Parathyroid adenoma (tissue), 2 donors: ENCODE measurements at regions not wholly inside any gene's neighbourhood (a gene's known extent, or its start where the extent isn't known, plus 50 kb on each side); places are given as distances from the start of the nearest gene placed in this dataset.

Experiments used
- H2AFZ ChIP-seq: fragments of 300-600 bp; sonication (generic); one replicate; pipeline ENCODE4 v1.7.0; 2017; ENCODE audit warnings: antibody characterized with exemption, mild to moderate bottlenecking
- H3K27ac ChIP-seq: fragments of 300-600 bp; sonication (generic); one replicate; pipeline ENCODE4 v1.7.0; 2017
- H3K27me3 ChIP-seq: fragments of 300-600 bp; sonication (generic); one replicate; pipeline ENCODE4 v1.7.0; 2017; ENCODE audit warnings: low read length; ENCODE audit not compliant: control insufficient read depth, insufficient read depth
- H3K36me3 ChIP-seq: fragments of 300-600 bp; sonication (generic); one replicate; pipeline ENCODE4 v1.7.0; 2017; ENCODE audit warnings: low read length; ENCODE audit not compliant: control insufficient read depth, insufficient read depth
- H3K4me1 ChIP-seq: fragments of 300-600 bp; sonication (generic); one replicate; pipeline ENCODE4 v1.7.0; 2017; ENCODE audit warnings: control low read depth
- H3K4me2 ChIP-seq: fragments of 300-600 bp; sonication (generic); one replicate; pipeline ENCODE4 v1.7.0; 2017; ENCODE audit warnings: low read length
- H3K4me3 ChIP-seq: fragments of 300-600 bp; sonication (generic); one replicate; pipeline ENCODE4 v1.7.0; 2017; ENCODE audit warnings: low read depth, low read length
- H3K79me2 ChIP-seq: fragments of 300-600 bp; sonication (generic); one replicate; pipeline ENCODE4 v1.7.0; 2017; ENCODE audit warnings: control low read depth
- H3K9ac ChIP-seq: fragments of 300-600 bp; sonication (generic); one replicate; pipeline ENCODE4 v1.7.0; 2017; ENCODE audit warnings: mild to moderate bottlenecking
- H3K9me3 ChIP-seq: fragments of 300-600 bp; sonication (generic); one replicate; pipeline ENCODE4 v1.7.0; 2017; ENCODE audit warnings: low read length; ENCODE audit not compliant: control insufficient read depth
- TF ChIP-seq, protein P1 (sequence below): fragments of 300-600 bp; sonication (generic); IDR thresholded peaks from one replicate; pipeline ENCODE4 v1.7.0; 2017; ENCODE audit warnings: antibody characterized with exemption, mild to moderate bottlenecking
- donor health status: primary hyperparathyroidism.

DNA sequence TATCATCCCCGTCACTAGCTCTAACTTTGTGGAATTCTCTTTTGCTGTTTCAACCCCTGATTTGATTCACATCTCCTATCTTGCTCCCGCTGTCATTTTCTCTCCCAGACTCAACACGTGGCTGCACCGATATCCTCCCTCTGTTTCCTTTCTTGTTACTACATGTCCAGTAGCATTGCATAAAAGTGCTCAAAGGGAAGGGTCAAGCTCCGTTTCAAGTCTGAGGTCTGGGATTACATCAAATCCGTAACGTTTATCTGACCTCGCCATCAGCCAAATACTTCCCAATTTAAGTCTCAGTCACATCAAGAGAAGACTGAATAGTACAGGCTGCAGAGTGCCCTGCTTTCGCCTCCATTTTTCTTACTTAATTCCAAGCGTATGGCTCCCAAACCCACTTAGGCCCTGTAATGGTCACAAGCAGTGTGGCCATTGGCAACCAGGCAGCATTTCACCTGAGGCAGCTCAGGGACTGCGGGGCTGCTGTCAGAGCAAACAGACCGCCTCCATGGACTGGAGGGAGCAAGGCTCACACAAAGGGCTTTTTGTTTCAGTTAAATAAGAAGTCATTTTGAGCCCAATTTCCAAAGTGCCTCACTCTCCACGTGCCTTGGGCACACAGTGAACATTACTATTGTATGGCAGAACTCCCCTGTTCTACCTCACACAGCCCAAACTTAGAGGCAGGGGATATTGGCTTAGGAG is 217.8 kb downstream of the BCL11A start:
- no peak overlapping the region for H3K4me3 ChIP-seq
- no peak overlapping the region for H2AFZ ChIP-seq
- H3K9ac ChIP-seq, result no peak overlapping the region
- H3K9me3 ChIP-seq, result no peaks in the 10 kb centered on the region
- no peaks in the 10 kb centered on the region for H3K4me1 ChIP-seq
- H3K27ac ChIP-seq, result no peak overlapping the region
- H3K36me3 ChIP-seq, result no peaks in the 10 kb centered on the region
- H3K79me2 ChIP-seq, result no peaks in the 10 kb centered on the region
- H3K4me2 ChIP-seq, result no peak overlapping the region
- no peaks in the 10 kb centered on the region for H3K27me3 ChIP-seq
- TF ChIP-seq, protein P1, sequence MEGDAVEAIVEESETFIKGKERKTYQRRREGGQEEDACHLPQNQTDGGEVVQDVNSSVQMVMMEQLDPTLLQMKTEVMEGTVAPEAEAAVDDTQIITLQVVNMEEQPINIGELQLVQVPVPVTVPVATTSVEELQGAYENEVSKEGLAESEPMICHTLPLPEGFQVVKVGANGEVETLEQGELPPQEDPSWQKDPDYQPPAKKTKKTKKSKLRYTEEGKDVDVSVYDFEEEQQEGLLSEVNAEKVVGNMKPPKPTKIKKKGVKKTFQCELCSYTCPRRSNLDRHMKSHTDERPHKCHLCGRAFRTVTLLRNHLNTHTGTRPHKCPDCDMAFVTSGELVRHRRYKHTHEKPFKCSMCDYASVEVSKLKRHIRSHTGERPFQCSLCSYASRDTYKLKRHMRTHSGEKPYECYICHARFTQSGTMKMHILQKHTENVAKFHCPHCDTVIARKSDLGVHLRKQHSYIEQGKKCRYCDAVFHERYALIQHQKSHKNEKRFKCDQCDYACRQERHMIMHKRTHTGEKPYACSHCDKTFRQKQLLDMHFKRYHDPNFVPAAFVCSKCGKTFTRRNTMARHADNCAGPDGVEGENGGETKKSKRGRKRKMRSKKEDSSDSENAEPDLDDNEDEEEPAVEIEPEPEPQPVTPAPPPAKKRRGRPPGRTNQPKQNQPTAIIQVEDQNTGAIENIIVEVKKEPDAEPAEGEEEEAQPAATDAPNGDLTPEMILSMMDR, result no peak

DNA sequence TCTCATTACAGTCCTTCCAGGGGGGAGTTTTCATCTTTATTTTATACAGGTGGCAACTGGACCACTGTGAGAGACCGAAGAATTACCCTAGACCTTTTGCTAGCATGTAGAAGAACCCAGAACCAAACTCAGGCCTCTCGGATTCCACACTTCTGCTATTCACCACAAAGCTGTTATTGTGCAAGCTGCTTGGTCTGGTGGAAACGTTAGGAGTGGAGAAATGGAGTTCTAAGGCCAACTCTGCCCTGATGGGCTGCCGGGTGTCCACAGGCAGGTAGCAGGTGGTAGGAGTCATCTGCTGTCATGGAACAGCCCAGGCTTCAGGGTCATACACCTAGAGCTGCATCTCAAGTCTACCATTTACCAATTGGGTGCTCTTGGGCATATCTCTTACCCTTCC is 218.8 kb downstream of the BCL11A start:
- no peak overlapping the region for H3K9ac ChIP-seq
- H3K27ac ChIP-seq, result no peak overlapping the region
- no peak overlapping the region for H3K4me3 ChIP-seq
- H3K9me3 ChIP-seq, result no peaks in the 10 kb centered on the region
- TF ChIP-seq, protein P1, result no peak
- no peaks in the 10 kb centered on the region for H3K27me3 ChIP-seq
- no peaks in the 10 kb centered on the region for H3K79me2 ChIP-seq
- H3K36me3 ChIP-seq, result no peaks in the 10 kb centered on the region
- H3K4me2 ChIP-seq, result no peak overlapping the region
- no peak overlapping the region for H2AFZ ChIP-seq
- H3K4me1 ChIP-seq, result no peaks in the 10 kb centered on the region

GRCh38 chr2:60333264-60333663 is 220.2 kb downstream of the BCL11A start:
- H3K27ac ChIP-seq, result no peak overlapping the region
- H3K4me2 ChIP-seq, result no peak overlapping the region
- H3K79me2 ChIP-seq, result no peaks in the 10 kb centered on the region

GRCh38 chr2:60331115-60331809 is 222.2 kb downstream of the BCL11A start:
- no peak overlapping the region for H3K27ac ChIP-seq
- H3K36me3 ChIP-seq, result no peaks in the 10 kb centered on the region
- H3K27me3 ChIP-seq, result no peaks in the 10 kb centered on the region
- H2AFZ ChIP-seq, result no peak overlapping the region
- H3K9ac ChIP-seq, result no peak overlapping the region
- TF ChIP-seq, protein P1, result no peak
- no peaks in the 10 kb centered on the region for H3K4me1 ChIP-seq
- H3K79me2 ChIP-seq, result no peaks in the 10 kb centered on the region
- H3K9me3 ChIP-seq, result no peaks in the 10 kb centered on the region
- no peak overlapping the region for H3K4me3 ChIP-seq
- H3K4me2 ChIP-seq, result no peak overlapping the region

More at GRCh38 chr2:60333264-60333663, 220.2 kb downstream of the BCL11A start:
- Histone ChIP-seq H3K4me1 (no peaks in the 10 kb centered on the region), H3K27me3 (no peaks in the 10 kb centered on the region), H2AFZ (no peak overlapping the region), H3K36me3 (no peaks in the 10 kb centered on the region), H3K9me3 (no peaks in the 10 kb centered on the region), H3K9ac (no peak overlapping the region), H3K4me3 (no peak overlapping the region)
- TF ChIP-seq, protein P1, result no peak
